Activated T-helper 1 cell treated with Interleukin-2 at 50 U/mL for 16 hours (primary cell): ENCODE measurements at regions not wholly inside any gene's neighbourhood (a gene's known extent, or its start where the extent isn't known, plus 50 kb on each side); places are given as distances from the start of the nearest gene placed in this dataset.
A peak's percentile ranks its signal among the peaks of the same experiment; 100 is the strongest.
"Not testable (repeated sequence)": the region's sequence is repeated elsewhere in the genome, so short reads cannot be mapped to it uniquely, and the experiment has no call there.

Experiments
- DNase-seq: peaks from one replicate; pipeline ENCODE4 v3.0.0-alpha.2; 2020; ENCODE audit warnings: low read depth

GRCh38 chr7:3094701-3095445, 51.2 kb upstream of the CARD11 start:
- DNase-seq: peak; percentile 12

- DNase-seq: no peak
Observed at GRCh38 chr7:3097734-3098133, 54.1 kb upstream of the CARD11 start.

DNA sequence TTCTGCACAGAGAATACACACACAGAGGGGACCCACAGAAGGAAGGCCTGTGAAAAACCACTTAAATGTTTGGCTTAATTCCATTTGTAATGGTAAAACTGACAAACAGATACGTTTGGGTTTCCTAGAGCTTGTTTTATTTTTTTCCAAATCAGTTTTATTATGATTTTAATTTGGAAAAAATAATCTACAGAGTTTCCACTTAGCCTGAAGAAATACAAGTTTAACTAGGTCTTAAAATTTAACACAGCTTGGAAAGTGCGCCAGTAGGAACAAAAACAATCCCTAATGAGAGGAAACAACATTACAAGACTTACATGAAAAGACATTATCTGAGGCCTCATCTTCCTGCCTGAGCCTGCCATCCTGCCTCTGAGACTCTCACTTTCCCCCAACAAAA, 58.5 kb upstream of the CARD11 start:
- no peak for DNase-seq

GRCh38 chr7:3103614-3104398, 60.1 kb upstream of the CARD11 start:
- no peak for DNase-seq

DNA sequence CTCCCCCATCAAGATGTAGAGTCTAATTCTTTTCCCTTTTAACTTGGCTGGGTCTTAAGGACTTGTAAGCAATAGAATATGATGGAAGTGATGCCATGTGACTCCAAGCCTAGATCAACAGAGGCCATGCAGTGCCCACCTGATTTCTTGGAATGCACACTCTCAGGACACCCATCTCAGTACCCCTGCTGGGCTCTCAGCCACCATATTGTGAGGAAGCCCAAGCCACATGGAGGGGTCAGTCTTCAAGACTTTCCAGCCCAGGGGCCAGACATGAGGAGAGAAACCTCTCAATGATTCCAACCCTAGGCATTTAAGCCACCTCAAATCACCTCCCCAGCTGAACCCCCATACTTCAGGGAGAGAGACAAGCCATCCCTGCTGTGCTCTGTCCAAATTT, 62.2 kb upstream of the CARD11 start:
- no peak for DNase-seq

DNA sequence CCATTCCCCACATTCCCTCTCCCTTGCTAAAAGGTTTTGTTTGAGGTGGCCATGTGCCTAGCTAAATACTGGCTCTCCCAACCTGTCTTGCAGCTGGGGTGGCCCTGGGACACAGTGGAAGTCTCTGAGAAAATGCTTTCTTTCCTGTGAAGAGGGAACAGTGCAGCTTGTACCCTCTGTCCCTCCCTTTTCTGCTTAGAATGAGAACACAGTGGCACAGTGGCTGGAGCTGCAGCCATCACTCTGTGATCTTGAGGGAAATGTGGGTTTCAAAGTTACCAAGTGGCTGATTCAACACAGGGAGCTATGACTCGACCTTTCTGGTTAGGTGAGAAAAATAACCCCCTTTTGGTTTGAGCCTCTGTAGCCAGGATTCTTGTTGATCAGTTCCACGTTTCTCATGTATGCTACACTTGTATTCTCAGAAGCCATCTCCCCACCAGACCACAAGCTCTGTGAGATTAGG, 62.7 kb upstream of the CARD11 start:
- no peak for DNase-seq

DNA sequence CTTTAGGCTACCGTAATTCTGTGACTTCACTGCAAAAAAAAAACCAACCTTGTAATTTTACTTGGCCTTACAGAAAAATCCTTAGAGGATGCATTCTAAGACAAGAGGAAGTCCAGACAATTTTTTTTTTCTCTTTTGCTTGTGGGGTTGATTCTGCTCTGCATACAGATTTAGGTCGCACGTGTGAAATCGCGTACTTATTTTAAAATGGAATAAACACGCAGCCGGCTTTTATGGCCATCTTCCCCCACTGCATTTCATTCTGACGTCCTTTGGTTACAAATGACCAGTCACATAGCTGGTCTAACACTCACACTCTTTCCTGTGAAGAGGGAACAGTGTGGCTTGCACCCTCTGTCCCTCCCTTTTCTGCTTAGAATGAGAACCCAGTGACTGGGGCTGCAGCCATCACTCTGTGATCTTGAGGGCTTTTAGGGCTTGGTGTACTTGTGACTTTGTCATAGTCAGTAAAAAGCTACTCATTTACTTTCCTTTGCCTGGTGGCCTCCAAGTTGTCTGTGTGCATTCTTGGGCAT, 63.6 kb upstream of the CARD11 start:
- DNase-seq: no peak

DNA sequence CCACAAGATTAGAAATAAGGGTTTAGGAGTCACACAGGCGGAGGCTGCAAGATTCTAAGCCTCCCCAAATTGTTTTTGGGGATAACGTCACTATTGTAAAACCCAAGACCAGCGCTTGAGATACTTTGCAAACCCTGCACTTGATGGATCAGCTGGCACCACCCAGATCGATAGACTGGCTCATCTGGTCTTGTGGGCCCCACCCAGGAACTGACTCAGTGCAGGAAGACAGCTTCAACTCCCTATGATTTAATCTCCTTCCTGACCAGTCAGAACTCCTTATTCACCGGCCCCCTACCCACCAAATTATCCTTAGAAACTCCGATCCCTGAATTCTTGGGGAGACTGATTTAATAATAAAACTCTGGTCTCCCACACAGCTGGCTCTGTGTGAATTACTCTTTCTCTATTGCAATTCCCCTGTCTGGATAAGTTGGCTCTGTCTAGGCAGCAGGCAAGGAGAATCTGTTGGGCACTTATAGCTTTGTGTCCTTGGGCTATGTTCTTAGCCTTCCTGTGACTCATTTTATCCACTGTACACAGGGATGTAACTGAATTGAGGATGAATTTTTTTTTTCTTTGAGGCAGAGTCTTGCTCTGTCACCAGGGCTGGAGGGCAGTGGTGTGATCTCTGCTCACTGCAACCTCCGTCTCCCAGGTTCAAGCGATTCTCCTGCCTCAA, 64.4 kb upstream of the CARD11 start:
- no peak for DNase-seq

DNA sequence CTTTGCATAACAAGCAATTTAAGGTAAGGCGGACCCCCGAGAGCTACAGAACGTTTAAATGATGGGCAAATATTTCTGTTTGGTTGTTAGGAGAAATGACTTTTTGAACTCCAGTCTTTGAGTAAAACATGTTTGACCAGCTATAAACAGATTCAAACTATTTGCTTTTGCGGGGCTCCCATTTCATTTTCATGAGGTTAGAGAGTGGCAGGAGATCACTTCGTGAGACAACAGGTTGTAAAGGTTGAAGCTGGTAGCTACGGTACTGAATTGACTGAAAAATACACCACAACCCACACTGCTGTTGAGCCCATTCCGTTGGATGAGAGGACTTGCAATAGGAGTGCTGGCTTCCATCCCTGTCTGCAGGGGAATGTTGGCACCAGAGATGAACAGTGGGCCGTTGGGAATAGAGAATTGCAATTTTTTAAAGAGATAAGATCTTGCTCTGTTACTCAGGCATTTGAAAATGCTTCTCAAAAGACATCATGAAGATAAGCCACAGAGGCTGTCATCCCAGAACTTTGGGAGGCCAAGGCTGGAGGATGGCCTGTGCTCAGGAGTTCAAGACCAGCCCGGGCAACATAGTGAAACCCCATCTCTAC, 65.7 kb upstream of the CARD11 start:
- DNase-seq: no peak

GRCh38 chr7:3112479-3113134, 68.9 kb upstream of the CARD11 start:
- no peak for DNase-seq

- no peak for DNase-seq
Observed at GRCh38 chr7:3114917-3115316, 71.2 kb upstream of the CARD11 start.

DNA sequence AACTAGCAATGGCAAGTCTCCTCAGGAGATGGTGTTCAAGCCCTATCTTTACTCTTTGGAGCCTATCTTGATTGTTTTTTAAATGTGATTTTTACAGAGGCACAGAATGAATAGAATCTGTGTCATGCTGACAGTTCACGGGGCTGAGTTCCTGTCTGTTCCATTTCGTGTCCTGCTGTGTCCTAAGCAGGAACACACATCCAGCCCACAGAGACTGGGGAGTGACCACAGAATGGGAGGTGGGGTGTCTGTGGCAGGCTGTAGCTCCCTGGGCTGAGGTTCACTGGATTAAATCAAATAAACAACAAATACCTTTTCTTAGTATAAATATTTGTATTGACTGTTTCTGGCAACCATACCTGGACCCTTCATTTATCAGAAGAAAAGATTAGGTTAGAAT, 73.4 kb upstream of the CARD11 start:
- DNase-seq: no peak

GRCh38 chr7:3117488-3118231, 74.0 kb upstream of the CARD11 start:
- DNase-seq: no peak

GRCh38 chr7:3119352-3119927, 75.8 kb upstream of the CARD11 start:
- not testable (repeated sequence) for DNase-seq

DNA sequence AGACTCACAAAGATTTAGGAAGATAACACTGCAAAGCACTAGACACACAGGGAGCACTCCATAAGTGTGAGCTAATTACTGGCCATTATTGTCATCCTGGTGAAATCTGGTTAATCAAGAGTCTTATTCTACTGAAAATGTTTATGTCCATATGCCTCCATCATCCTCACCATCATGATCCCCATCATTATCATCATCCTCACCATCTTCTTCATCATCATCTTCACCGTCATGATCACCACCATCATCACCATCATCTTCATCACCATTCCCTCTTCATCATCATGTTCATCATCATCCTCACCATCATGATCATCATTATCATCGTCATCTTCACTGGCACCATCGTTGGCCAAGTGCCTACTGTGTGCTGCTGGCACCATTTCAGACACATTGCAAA, 76.3 kb upstream of the CARD11 start:
- DNase-seq: no peak

- no peak for DNase-seq
Observed at GRCh38 chr7:3120513-3120912, 76.8 kb upstream of the CARD11 start.

- no peak for DNase-seq
Observed at GRCh38 chr7:3128857-3129490, 85.3 kb upstream of the CARD11 start.

DNA sequence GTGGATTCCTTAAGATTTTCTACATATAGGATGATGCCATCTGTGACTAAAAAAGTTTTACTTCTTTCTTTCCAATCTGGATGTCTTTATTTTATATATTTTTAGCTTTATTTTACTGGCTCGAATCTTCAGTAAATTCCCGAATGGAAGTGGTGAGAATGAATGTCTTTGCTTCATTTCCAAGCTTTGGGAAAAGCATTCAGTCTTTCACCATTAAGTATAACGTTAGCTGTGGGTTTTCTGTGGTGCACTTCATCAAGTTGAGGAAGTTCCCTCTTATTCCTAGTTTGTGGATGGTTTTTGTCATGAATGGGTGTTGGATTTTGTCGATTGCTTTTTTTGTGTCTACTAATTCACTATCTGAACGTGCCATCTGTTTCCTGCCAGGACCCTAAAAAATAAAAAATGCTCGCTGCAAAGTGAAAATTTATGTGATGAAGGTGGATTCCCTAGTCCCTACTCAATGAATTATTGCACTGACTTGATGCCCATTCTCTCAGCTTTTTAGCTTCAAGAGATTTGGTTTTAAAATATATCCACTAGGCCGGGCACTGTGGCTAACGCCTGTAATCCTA, 90.2 kb upstream of the CARD11 start:
- DNase-seq: no peak

- DNase-seq: no peak
Observed at GRCh38 chr7:3134745-3135144, 91.1 kb upstream of the CARD11 start.

DNA sequence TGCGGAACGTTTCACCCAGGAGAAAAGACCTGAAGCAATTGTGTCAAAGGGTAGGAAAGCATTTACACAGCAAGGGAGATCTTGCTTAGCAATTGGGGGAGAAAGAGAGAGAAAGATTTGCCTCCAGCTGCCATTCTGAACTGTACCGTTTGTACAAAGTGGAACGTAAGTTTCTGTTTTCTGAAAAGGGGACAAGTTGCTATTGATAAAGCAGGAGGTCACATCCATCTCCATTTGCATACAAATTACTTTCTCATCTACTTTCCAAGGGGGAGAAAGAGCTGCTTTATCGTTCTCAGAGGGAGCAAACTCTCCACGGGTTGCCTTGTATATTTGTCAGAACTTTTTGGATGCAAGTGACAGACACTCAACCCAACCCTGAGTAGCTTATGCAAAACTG, 92.0 kb upstream of the CARD11 start:
- DNase-seq: no peak
